PC-9 (cell line): ENCODE measurements at regions not wholly inside any gene's neighbourhood (a gene's known extent, or its start where the extent isn't known, plus 50 kb on each side); places are given as distances from the start of the nearest gene placed in this dataset.

Experiments
- BruUV-seq: library from RNA; stranded (reverse); fragments of 400-500 nt; replicated peaks from 2 replicates; lab custom pipeline; 2021; lab: Mats Ljungman, UMichigan
- CTCF ChIA-PET: fragments of 300-600 bp; sonication (Branson Sonifier 250); formaldehyde crosslinking; loops from one replicate; lab custom pipeline; 2022; ENCODE audit warnings: antibody characterized with exemption; lab: Charles Lee
- POLR2A ChIA-PET: fragments of 300-600 bp; sonication (Branson Sonifier 250); formaldehyde crosslinking; loops from one replicate; lab custom pipeline; 2022; ENCODE audit warnings: antibody characterized with exemption; ENCODE audit not compliant: unreplicated experiment; lab: Charles Lee
- DNase-seq, 2 experiments: peaks; one replicate each; pipeline versions ENCODE4 v3.0.0 to v3.0.0-alpha.2; 2015 to 2022; ENCODE audit warnings: mixed read lengths in 1 of 2
- H2AFZ ChIP-seq: fragments of 200-600 bp; sonication (generic); 2 replicates; pipeline ENCODE4 v1.8.1; 2017; ENCODE audit warnings: antibody characterized with exemption
- H3F3A ChIP-seq: fragments of 200-600 bp; sonication (generic); 2 replicates; pipeline ENCODE4 v1.8.1; 2017; ENCODE audit warnings: antibody characterized with exemption, mild to moderate bottlenecking, low read depth; ENCODE audit not compliant: insufficient read depth
- H3K27ac ChIP-seq: fragments of 200-600 bp; sonication (generic); 2 replicates; pipeline ENCODE4 v1.6.1; 2016; ENCODE audit warnings: mixed run types
- H3K27me3 ChIP-seq: fragments of 200-600 bp; sonication (generic); 2 replicates; pipeline ENCODE4 v1.6.1; 2016; ENCODE audit warnings: low read depth, mixed run types; ENCODE audit not compliant: insufficient read depth
- H3K36me3 ChIP-seq: fragments of 200-600 bp; sonication (generic); 2 replicates; pipeline ENCODE4 v1.6.1; 2016; ENCODE audit warnings: low read depth, mixed run types
- H3K4me1 ChIP-seq: fragments of 200-600 bp; sonication (generic); replicated peaks from 2 replicates; pipeline ENCODE4 v1.6.1; 2016; ENCODE audit warnings: mixed run types; ENCODE audit not compliant: insufficient read depth
- H3K4me2 ChIP-seq: fragments of 200-600 bp; sonication (generic); 2 replicates; pipeline ENCODE4 v1.6.1; 2017; ENCODE audit warnings: mixed run types
- H3K4me3 ChIP-seq: fragments of 200-600 bp; sonication (generic); 2 replicates; pipeline ENCODE4 v1.6.1; 2016; ENCODE audit warnings: mixed run types
- H3K79me2 ChIP-seq: fragments of 200-600 bp; sonication (generic); 2 replicates; pipeline ENCODE4 v1.6.1; 2017; ENCODE audit warnings: low read depth, mixed run types
- H3K9me2 ChIP-seq: fragments of 200-600 bp; sonication (generic); 2 replicates; pipeline ENCODE4 v1.8.1; 2017; ENCODE audit warnings: mild to moderate bottlenecking; ENCODE audit not compliant: insufficient read depth
- H3K9me3 ChIP-seq: fragments of 200-600 bp; sonication (generic); 2 replicates; pipeline ENCODE4 v1.8.1; 2016; ENCODE audit warnings: low read depth; ENCODE audit not compliant: insufficient read depth
- H4K20me1 ChIP-seq: fragments of 200-600 bp; sonication (generic); 2 replicates; pipeline ENCODE4 v1.8.1; 2017; ENCODE audit not compliant: insufficient read depth
- EZH2 ChIP-seq: fragments of 200-600 bp; sonication (generic); IDR thresholded peaks from 2 replicates; pipeline ENCODE4 v1.8.0; 2017; ENCODE audit warnings: antibody characterized with exemption, low read depth
- intact Hi-C: fragments of 100-400 bp; cut with micrococcal nuclease; formaldehyde crosslinking; loops from one replicate; pipeline ENCODE4 v1.10.0; 2022; ENCODE audit not compliant: unreplicated experiment
- TF ChIP-seq, protein P1 (sequence below): fragments of 200-600 bp; sonication (generic); conservative IDR thresholded peaks from 2 replicates; pipeline ENCODE4 v1.6.1; 2017; ENCODE audit warnings: mixed run types, antibody characterized with exemption, mild to moderate bottlenecking, moderate library complexity

DNA sequence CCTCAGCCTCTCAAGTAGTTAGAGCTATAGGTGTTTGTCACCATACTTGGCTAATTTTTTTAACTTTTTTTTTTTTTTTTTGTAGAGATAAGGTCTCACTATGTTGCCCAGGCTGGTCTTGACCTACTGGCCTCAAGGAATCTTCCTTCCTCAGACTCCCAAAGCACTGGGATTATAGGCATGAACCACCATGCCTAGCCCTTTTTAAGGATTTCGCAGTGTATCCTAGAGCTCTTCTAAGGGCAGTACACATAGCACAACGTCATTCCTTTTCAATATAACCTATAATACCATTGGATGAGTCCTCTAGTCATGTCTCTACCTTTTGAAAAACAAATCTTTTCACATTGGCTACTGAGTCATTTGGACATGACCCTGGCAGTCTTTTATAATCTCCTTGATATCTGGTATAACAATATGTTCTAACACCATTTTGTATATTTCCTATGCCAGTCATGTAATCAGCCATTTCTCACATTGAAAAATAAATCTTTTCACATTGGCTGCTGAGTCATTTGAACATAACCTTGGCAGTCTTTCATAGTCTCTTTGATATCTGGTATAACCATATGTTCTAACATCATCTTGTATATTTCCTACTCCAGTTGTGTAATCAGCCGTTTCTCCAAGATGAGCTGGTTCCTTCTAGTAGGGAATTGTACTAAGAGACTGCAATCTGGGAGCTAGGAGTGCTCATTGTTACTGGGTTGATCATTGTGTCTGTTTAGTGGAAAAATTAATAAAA lies 944.7 kb downstream of the MCTP2 start:
- H3K79me2 ChIP-seq, result no peaks in the 10 kb centered on the region
- no peaks in the 10 kb centered on the region for H3K36me3 ChIP-seq
- H3K27ac ChIP-seq, result no peak overlapping the region
- H3K27me3 ChIP-seq, result no peaks in the 10 kb centered on the region
- no peaks in the 10 kb centered on the region for H3K9me2 ChIP-seq
- no peak overlapping the region for H3K4me2 ChIP-seq
- H2AFZ ChIP-seq, result no peak overlapping the region
- ChIA-PET POLR2A (no interaction called here), CTCF (interaction anchor here (0.5 kb wide), 1 partner anchor 110 kb away, joined by 6 read pairs; no protein-coding TSS in a partner anchor)
- TF ChIP-seq, protein P1, sequence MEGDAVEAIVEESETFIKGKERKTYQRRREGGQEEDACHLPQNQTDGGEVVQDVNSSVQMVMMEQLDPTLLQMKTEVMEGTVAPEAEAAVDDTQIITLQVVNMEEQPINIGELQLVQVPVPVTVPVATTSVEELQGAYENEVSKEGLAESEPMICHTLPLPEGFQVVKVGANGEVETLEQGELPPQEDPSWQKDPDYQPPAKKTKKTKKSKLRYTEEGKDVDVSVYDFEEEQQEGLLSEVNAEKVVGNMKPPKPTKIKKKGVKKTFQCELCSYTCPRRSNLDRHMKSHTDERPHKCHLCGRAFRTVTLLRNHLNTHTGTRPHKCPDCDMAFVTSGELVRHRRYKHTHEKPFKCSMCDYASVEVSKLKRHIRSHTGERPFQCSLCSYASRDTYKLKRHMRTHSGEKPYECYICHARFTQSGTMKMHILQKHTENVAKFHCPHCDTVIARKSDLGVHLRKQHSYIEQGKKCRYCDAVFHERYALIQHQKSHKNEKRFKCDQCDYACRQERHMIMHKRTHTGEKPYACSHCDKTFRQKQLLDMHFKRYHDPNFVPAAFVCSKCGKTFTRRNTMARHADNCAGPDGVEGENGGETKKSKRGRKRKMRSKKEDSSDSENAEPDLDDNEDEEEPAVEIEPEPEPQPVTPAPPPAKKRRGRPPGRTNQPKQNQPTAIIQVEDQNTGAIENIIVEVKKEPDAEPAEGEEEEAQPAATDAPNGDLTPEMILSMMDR, result no peak
- TF ChIP-seq EZH2, result no peak
- H3K4me1 ChIP-seq, result no peaks in the 10 kb centered on the region
- no TSS peak for BruUV-seq
- H4K20me1 ChIP-seq, result no peaks in the 10 kb centered on the region
- H3F3A ChIP-seq, result no peaks in the 10 kb centered on the region
- no peak for DNase-seq
- no peak overlapping the region for H3K4me3 ChIP-seq
- intact Hi-C loops, result no loop called here
- no peaks in the 10 kb centered on the region for H3K9me3 ChIP-seq

- BruUV-seq, result no TSS peak
- Histone ChIP-seq H3K36me3 (no peaks in the 10 kb centered on the region), H3K9me2 (no peaks in the 10 kb centered on the region), H3K79me2 (no peaks in the 10 kb centered on the region), H4K20me1 (no peaks in the 10 kb centered on the region), H3K9me3 (no peaks in the 10 kb centered on the region), H3F3A (peaks cover under 1% of the 10 kb centered on the region; the same call in 1 of the 2 replicates), H2AFZ (no peak overlapping the region), H3K4me3 (no peak overlapping the region), H3K27me3 (no peaks in the 10 kb centered on the region), H3K4me1 (no peaks in the 10 kb centered on the region), H3K4me2 (no peak overlapping the region), H3K27ac (no peak overlapping the region)
- no peak for DNase-seq
- TF ChIP-seq, protein P1, result no peak
- CTCF ChIA-PET, result interaction anchor here (0.5 kb wide), 1 partner anchor 109 kb away, joined by 6 read pairs; no protein-coding TSS in a partner anchor
- POLR2A ChIA-PET, result no interaction called here
- intact Hi-C loops, result no loop called here
These were observed 945.6 kb downstream of the MCTP2 start for GRCh38 chr15:95176794-95177577.

- ChIA-PET POLR2A (no interaction called here), CTCF (no interaction called here)
- Histone ChIP-seq H3K36me3 (no peaks in the 10 kb centered on the region), H2AFZ (no peak overlapping the region), H3K4me2 (no peak overlapping the region), H3K9me3 (no peaks in the 10 kb centered on the region), H3K27me3 (no peaks in the 10 kb centered on the region), H3K4me3 (no peak overlapping the region), H3K27ac (no peak overlapping the region), H3K9me2 (no peaks in the 10 kb centered on the region), H3F3A (peaks cover 3% of the 10 kb centered on the region; the same call in 1 of the 2 replicates), H4K20me1 (no peaks in the 10 kb centered on the region), H3K4me1 (no peaks in the 10 kb centered on the region), H3K79me2 (no peaks in the 10 kb centered on the region)
- BruUV-seq, result no TSS peak
- no peak for TF ChIP-seq EZH2
- TF ChIP-seq, protein P1, result no peak
- intact Hi-C loops, result no loop called here
- DNase-seq, result no peak
These were observed 949.2 kb downstream of the MCTP2 start for GRCh38 chr15:95180530-95180929.
